Fibroblast of villous mesenchyme (primary cell): ENCODE measurements at regions not wholly inside any gene's neighbourhood (a gene's known extent, or its start where the extent isn't known, plus 50 kb on each side); places are given as distances from the start of the nearest gene placed in this dataset.

Source experiments
- DNase-seq: peaks from one replicate; pipeline ENCODE4 v3.0.0-alpha.2; 2010; ENCODE audit warnings: low read depth
- H3K4me3 ChIP-seq: 2 replicates; pipeline ENCODE4 v1.5.1; 2011; ENCODE audit warnings: low read depth, mild to moderate bottlenecking, low read length
- TF ChIP-seq, protein P1 (sequence below): IDR thresholded peaks from 2 replicates; pipeline ENCODE4 v1.5.1; 2012; ENCODE audit warnings: low read depth, mild to moderate bottlenecking, low read length; ENCODE audit not compliant: insufficient read depth

GRCh38 chr21:15255763-15256162, 191.0 kb upstream of the NRIP1 start:
- TF ChIP-seq, protein P1, sequence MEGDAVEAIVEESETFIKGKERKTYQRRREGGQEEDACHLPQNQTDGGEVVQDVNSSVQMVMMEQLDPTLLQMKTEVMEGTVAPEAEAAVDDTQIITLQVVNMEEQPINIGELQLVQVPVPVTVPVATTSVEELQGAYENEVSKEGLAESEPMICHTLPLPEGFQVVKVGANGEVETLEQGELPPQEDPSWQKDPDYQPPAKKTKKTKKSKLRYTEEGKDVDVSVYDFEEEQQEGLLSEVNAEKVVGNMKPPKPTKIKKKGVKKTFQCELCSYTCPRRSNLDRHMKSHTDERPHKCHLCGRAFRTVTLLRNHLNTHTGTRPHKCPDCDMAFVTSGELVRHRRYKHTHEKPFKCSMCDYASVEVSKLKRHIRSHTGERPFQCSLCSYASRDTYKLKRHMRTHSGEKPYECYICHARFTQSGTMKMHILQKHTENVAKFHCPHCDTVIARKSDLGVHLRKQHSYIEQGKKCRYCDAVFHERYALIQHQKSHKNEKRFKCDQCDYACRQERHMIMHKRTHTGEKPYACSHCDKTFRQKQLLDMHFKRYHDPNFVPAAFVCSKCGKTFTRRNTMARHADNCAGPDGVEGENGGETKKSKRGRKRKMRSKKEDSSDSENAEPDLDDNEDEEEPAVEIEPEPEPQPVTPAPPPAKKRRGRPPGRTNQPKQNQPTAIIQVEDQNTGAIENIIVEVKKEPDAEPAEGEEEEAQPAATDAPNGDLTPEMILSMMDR: no peak
- DNase-seq: no peak
- no peak overlapping the region for H3K4me3 ChIP-seq

DNA sequence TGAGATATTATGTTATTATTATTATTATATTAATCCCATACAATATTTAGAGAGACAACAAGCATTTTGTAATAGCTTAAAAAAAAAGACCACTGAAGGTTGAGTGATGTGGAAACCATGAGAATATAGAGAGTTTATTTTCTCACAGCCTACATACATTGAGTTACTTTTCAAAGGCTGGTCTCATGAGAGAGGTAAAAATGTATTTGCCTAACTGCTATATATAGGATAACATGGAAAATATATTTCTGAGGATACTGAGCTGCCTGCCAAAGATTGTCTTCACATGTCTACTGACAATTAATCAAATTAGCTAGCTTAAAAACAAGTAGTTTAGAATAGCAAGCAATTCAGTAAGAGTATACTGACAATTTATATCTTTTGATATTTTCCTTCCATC, 192.2 kb upstream of the NRIP1 start:
- no peak overlapping the region for H3K4me3 ChIP-seq
- no peak for DNase-seq
- TF ChIP-seq, protein P1: no peak

DNA sequence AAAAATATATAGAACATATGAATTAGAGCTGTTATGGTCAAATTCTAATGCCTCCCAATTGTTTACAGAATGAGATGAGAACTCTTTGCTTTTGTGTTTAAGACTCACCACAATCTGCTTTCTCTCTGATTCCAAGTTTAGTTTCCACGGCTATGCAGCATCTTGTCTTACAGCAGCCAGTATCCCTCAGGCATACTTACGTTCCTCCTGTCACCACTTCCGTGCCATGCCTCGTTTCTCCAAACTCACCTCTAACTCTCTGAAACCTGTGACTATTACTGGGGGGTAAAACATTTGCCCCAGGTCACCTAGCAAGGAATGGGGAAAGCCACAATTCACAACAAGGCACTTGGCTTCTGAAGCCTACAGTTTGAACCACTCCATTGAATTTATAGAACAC, 192.8 kb upstream of the NRIP1 start:
- no peak for DNase-seq
- H3K4me3 ChIP-seq: no peak overlapping the region
- TF ChIP-seq, protein P1: no peak

GRCh38 chr21:15259824-15260223, 195.0 kb upstream of the NRIP1 start:
- TF ChIP-seq, protein P1: no peak
- no peak for DNase-seq
- no peak overlapping the region for H3K4me3 ChIP-seq

DNA sequence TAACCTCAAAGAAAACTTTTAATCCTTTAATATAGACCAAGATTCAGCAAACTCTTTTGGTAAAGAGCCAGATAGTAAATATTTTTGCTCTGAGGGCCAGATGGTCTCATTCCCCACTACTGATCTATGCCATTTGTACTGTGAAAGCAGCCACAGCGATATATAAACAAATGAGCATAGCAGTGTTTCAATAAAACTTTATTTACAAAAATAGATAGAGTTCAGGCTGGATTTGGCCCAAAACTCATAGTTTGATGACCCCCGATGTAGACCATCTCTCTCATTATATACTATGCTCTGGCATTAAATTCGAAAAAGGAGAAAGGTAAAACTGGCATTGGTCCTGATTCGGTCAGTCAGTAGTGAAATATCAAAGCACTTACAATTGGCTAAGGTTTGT, 195.8 kb upstream of the NRIP1 start:
- DNase-seq: no peak

DNA sequence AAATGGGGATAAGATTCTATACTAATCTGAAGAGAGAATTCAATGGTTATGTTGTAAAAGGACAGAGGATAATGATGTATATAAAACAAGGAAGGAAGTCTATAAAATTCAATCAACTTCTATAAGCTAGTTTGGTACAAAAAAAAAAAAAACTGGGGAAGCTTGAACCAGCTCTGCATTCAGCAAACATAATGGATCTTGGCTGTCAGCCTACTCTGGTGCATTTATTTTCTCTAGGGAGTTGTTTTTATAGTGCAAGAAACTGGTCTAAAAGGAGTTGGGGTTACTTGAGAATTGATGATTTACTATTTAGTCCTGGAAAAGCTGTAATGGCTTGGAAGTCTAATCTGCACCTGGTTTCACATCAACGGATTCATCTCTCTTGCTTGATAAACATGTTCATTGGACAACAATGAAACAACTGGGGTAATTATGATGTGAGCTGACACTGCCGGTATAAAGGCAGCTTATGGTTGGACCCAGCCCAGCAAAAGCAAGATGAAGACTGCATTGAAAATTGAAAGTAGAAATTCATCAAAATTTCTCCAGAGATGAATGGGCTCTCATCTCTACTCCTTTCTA, 199.4 kb upstream of the NRIP1 start:
- DNase-seq: no peak
- TF ChIP-seq, protein P1: no peak
- H3K4me3 ChIP-seq: no peak overlapping the region

More for the DNA sequence above, 195.8 kb upstream of the NRIP1 start:
- no peak overlapping the region for H3K4me3 ChIP-seq
- TF ChIP-seq, protein P1: no peak

DNA sequence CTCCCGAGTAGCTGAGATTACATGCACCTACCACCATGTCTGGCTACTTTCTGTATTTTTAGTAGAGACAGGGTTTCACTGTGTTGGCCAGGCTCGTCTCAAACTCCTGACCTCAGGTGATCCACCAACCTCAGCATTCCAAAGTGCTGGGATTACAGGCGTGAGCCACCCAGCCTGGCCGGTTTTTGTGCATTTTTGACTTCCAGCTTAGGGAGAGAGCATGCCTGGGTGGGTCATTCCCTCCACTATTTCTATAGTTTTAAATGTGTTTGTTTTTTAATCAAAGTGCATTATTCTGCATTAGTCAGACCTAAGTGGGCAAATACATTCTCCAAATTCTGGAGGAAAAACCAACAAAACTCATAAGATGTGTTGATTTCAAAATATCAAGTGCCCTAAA, 207.4 kb upstream of the NRIP1 start:
- no peak overlapping the region for H3K4me3 ChIP-seq
- TF ChIP-seq, protein P1: no peak
- no peak for DNase-seq
